WTC11 (cell line): ENCODE measurements at regions not wholly inside any gene's neighbourhood (a gene's known extent, or its start where the extent isn't known, plus 50 kb on each side); places are given as distances from the start of the nearest gene placed in this dataset.

Source experiments
- ATAC-seq: fragments of 200-7000 bp; cut with Tn5 transposase; 2 replicates; pipeline ENCODE4 v1.10.0; 2021; ENCODE audit warnings: mild to moderate bottlenecking, moderate library complexity
- CTCF ChIA-PET: fragments of 300-600 bp; sonication (Branson Sonifier 250); formaldehyde crosslinking; loops from one replicate; lab custom pipeline; 2021; ENCODE audit warnings: antibody characterized with exemption; lab: Charles Lee
- POLR2A ChIA-PET: fragments of 350-600 bp; sonication (Branson Sonifier 250); formaldehyde crosslinking; loops from one replicate; lab custom pipeline; 2021; ENCODE audit warnings: antibody characterized with exemption; lab: Charles Lee
- DNase-seq: peaks from one replicate; pipeline ENCODE4 v3.0.0; 2021; ENCODE audit warnings: low spot score
- H3K27ac Mint-ChIP-seq: 2 replicates; pipeline ENCODE4 v1.8.0; 2021; ENCODE audit warnings: mixed read lengths
- H3K27me3 Mint-ChIP-seq: 2 replicates; pipeline ENCODE4 v1.8.0; 2021; ENCODE audit warnings: low read depth, mild to moderate bottlenecking, moderate library complexity, mixed read lengths
- H3K36me3 Mint-ChIP-seq: 2 replicates; pipeline ENCODE4 v1.8.0; 2021; ENCODE audit warnings: mixed read lengths
- H3K4me1 Mint-ChIP-seq: 2 replicates; pipeline ENCODE4 v1.8.0; 2022; ENCODE audit warnings: mixed read lengths
- H3K4me3 Mint-ChIP-seq: 2 replicates; pipeline ENCODE4 v1.8.0; 2021; ENCODE audit warnings: mild to moderate bottlenecking, moderate library complexity, mixed read lengths
- H3K9me3 Mint-ChIP-seq: 2 replicates; pipeline ENCODE4 v1.8.0; 2021; ENCODE audit warnings: mixed read lengths
- ATF1 ChIP-seq: sonication (generic); formaldehyde crosslinking; IDR thresholded peaks from 2 replicates; pipeline ENCODE4 v1.8.1; 2023; ENCODE audit warnings: mild to moderate bottlenecking, moderate library complexity, missing genetic modification reagents
- CBFB ChIP-seq: sonication (generic); formaldehyde crosslinking; IDR thresholded peaks from 2 replicates; pipeline ENCODE4 v1.8.1; 2022; ENCODE audit warnings: mild to moderate bottlenecking, low read depth, missing genetic modification reagents
- CREM ChIP-seq: sonication (generic); formaldehyde crosslinking; IDR thresholded peaks from 2 replicates; pipeline ENCODE4 v1.8.1; 2022; ENCODE audit warnings: mild to moderate bottlenecking, missing genetic modification reagents, moderate library complexity
- GRHL2 ChIP-seq: fragments of 250-450 bp; sonication (Bioruptor Pico); IDR thresholded peaks from 2 replicates; pipeline ENCODE4 v1.8.0; 2022; ENCODE audit warnings: mild to moderate bottlenecking, moderate library complexity; ENCODE audit not compliant: insufficient replicate concordance, severe bottlenecking
- JAZF1 ChIP-seq: fragments of 250-450 bp; sonication (Bioruptor Pico); IDR thresholded peaks from 2 replicates; pipeline ENCODE4 v1.9.0; 2021; ENCODE audit warnings: moderate library complexity, mild to moderate bottlenecking, inconsistent platforms
- MXD4 ChIP-seq: fragments of 250-450 bp; sonication (Bioruptor Pico); IDR thresholded peaks from 2 replicates; pipeline ENCODE4 v1.8.0; 2021; ENCODE audit warnings: mild to moderate bottlenecking, moderate library complexity, borderline replicate concordance
- NFE2L1 ChIP-seq: sonication (generic); formaldehyde crosslinking; IDR thresholded peaks from 2 replicates; pipeline ENCODE4 v1.8.1; 2023; ENCODE audit warnings: missing genetic modification reagents
- NFYB ChIP-seq: sonication (generic); formaldehyde crosslinking; conservative IDR thresholded peaks from 2 replicates; pipeline ENCODE4 v1.8.0; 2022; ENCODE audit warnings: low read depth, missing genetic modification reagents
- NR2C2 ChIP-seq: sonication (generic); formaldehyde crosslinking; IDR thresholded peaks from 2 replicates; pipeline ENCODE4 v1.8.0; 2022; ENCODE audit warnings: mild to moderate bottlenecking, missing genetic modification reagents
- ZBTB21 ChIP-seq: sonication (generic); formaldehyde crosslinking; IDR thresholded peaks from 2 replicates; pipeline ENCODE4 v1.8.1; 2023; ENCODE audit warnings: mild to moderate bottlenecking, missing genetic modification reagents, borderline replicate concordance
- ZNF671 ChIP-seq: fragments of 250-450 bp; sonication (Bioruptor Pico); IDR thresholded peaks from 2 replicates; pipeline ENCODE4 v1.8.0; 2021; ENCODE audit warnings: mild to moderate bottlenecking
- TF ChIP-seq, protein P1 (sequence below): fragments of 250-450 bp; sonication (Bioruptor Pico); IDR thresholded peaks from 2 replicates; pipeline ENCODE4 v1.8.0; 2021; ENCODE audit warnings: mild to moderate bottlenecking
- TF ChIP-seq, protein P2 (sequence below): fragments of 250-450 bp; sonication (Bioruptor Pico); IDR thresholded peaks from 2 replicates; pipeline ENCODE4 v1.9.0; 2021; ENCODE audit warnings: moderate library complexity, mild to moderate bottlenecking, inconsistent platforms, borderline replicate concordance
- TF ChIP-seq, protein P3 (sequence below): sonication (generic); formaldehyde crosslinking; IDR thresholded peaks from 2 replicates; pipeline ENCODE4 v1.8.1; 2023; ENCODE audit warnings: mild to moderate bottlenecking, moderate library complexity, missing genetic modification reagents
- TF ChIP-seq, protein P4 (sequence below): fragments of 250-450 bp; sonication (Bioruptor Pico); IDR thresholded peaks from 2 replicates; pipeline ENCODE4 v2.1.2; 2022; ENCODE audit warnings: mild to moderate bottlenecking, moderate library complexity
- TF ChIP-seq, protein P5 (sequence below): sonication (generic); formaldehyde crosslinking; IDR thresholded peaks from 2 replicates; pipeline ENCODE4 v1.8.1; 2023; ENCODE audit warnings: mild to moderate bottlenecking, missing genetic modification reagents, moderate library complexity
- TF ChIP-seq, protein P6 (sequence below): sonication (generic); formaldehyde crosslinking; IDR thresholded peaks from 2 replicates; pipeline ENCODE4 v1.8.1; 2023; ENCODE audit warnings: mild to moderate bottlenecking, missing genetic modification reagents, borderline replicate concordance
- TF ChIP-seq, protein P7 (sequence below): fragments of 250-450 bp; sonication (Bioruptor Pico); IDR thresholded peaks from 2 replicates; pipeline ENCODE4 v1.9.0; 2021; ENCODE audit warnings: mild to moderate bottlenecking, borderline replicate concordance

DNA sequence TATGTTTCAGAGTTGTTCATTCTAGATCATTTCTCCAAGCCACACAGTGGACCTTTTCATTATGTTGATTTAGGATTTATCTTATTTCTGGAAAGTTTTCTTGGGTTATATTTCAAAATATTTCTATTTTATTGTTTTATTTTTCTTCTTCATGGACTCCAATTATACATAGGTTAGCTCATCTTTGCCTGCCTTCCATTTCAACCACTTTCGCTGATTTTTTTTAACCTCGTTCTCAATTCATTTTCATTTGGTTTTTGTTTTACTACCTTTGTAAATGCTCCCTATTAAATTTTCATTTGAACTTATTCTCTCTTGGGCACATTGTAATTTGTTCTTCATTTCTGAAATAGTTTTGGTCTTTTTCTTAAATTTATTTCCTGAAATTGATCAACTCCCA is 169.0 kb upstream of the PITX1 start:
- no peak overlapping the region for H3K27ac Mint-ChIP-seq
- H3K9me3 Mint-ChIP-seq, result peaks cover 24% of the 10 kb centered on the region
- DNase-seq, result no peak
- no peak overlapping the region for H3K4me3 Mint-ChIP-seq
- no peak for ATAC-seq
- H3K36me3 Mint-ChIP-seq, result peaks cover 13% of the 10 kb centered on the region
- CTCF ChIA-PET, result interaction anchor here (1.0 to 3.2 kb wide), 8 partner anchors 12 to 286 kb away, joined by 3 to 10 read pairs (median 3); no protein-coding TSS in a partner anchor
- POLR2A ChIA-PET, result no interaction called here
- TF ChIP-seq, protein P1, sequence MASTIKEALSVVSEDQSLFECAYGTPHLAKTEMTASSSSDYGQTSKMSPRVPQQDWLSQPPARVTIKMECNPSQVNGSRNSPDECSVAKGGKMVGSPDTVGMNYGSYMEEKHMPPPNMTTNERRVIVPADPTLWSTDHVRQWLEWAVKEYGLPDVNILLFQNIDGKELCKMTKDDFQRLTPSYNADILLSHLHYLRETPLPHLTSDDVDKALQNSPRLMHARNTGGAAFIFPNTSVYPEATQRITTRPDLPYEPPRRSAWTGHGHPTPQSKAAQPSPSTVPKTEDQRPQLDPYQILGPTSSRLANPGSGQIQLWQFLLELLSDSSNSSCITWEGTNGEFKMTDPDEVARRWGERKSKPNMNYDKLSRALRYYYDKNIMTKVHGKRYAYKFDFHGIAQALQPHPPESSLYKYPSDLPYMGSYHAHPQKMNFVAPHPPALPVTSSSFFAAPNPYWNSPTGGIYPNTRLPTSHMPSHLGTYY (CRISPR knock-in tag), result no peak
- TF ChIP-seq CBFB (CRISPR knock-in tag) (no peak), JAZF1 (CRISPR knock-in tag) (no peak), NFYB (no peak), CREM (no peak), GRHL2 (no peak), NR2C2 (CRISPR knock-in tag) (no peak), ZBTB21 (CRISPR knock-in tag) (no peak), NFE2L1 (CRISPR knock-in tag) (no peak), ATF1 (CRISPR knock-in tag) (no peak), MXD4 (CRISPR knock-in tag) (no peak), ZNF671 (no peak)
- TF ChIP-seq, protein P2, sequence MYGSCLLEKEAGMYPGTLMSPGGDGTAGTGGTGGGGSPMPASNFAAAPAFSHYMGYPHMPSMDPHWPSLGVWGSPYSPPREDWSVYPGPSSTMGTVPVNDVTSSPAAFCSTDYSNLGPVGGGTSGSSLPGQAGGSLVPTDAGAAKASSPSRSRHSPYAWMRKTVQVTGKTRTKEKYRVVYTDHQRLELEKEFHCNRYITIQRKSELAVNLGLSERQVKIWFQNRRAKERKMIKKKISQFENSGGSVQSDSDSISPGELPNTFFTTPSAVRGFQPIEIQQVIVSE (CRISPR knock-in tag), result no peak
- TF ChIP-seq, protein P3, sequence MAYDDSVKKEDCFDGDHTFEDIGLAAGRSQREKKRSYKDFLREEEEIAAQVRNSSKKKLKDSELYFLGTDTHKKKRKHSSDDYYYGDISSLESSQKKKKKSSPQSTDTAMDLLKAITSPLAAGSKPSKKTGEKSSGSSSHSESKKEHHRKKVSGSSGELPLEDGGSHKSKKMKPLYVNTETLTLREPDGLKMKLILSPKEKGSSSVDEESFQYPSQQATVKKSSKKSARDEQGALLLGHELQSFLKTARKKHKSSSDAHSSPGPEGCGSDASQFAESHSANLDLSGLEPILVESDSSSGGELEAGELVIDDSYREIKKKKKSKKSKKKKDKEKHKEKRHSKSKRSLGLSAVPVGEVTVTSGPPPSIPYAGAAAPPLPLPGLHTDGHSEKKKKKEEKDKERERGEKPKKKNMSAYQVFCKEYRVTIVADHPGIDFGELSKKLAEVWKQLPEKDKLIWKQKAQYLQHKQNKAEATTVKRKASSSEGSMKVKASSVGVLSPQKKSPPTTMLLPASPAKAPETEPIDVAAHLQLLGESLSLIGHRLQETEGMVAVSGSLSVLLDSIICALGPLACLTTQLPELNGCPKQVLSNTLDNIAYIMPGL (CRISPR knock-in tag), result no peak
- TF ChIP-seq, protein P4, sequence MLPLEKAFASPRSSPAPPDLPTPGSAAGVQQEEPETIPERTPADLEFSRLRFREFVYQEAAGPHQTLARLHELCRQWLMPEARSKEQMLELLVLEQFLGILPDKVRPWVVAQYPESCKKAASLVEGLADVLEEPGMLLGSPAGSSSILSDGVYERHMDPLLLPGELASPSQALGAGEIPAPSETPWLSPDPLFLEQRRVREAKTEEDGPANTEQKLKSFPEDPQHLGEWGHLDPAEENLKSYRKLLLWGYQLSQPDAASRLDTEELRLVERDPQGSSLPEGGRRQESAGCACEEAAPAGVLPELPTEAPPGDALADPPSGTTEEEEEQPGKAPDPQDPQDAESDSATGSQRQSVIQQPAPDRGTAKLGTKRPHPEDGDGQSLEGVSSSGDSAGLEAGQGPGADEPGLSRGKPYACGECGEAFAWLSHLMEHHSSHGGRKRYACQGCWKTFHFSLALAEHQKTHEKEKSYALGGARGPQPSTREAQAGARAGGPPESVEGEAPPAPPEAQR (CRISPR knock-in tag), result no peak
- TF ChIP-seq, protein P5, sequence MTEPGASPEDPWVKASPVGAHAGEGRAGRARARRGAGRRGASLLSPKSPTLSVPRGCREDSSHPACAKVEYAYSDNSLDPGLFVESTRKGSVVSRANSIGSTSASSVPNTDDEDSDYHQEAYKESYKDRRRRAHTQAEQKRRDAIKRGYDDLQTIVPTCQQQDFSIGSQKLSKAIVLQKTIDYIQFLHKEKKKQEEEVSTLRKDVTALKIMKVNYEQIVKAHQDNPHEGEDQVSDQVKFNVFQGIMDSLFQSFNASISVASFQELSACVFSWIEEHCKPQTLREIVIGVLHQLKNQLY (CRISPR knock-in tag), result no peak
- TF ChIP-seq, protein P6, sequence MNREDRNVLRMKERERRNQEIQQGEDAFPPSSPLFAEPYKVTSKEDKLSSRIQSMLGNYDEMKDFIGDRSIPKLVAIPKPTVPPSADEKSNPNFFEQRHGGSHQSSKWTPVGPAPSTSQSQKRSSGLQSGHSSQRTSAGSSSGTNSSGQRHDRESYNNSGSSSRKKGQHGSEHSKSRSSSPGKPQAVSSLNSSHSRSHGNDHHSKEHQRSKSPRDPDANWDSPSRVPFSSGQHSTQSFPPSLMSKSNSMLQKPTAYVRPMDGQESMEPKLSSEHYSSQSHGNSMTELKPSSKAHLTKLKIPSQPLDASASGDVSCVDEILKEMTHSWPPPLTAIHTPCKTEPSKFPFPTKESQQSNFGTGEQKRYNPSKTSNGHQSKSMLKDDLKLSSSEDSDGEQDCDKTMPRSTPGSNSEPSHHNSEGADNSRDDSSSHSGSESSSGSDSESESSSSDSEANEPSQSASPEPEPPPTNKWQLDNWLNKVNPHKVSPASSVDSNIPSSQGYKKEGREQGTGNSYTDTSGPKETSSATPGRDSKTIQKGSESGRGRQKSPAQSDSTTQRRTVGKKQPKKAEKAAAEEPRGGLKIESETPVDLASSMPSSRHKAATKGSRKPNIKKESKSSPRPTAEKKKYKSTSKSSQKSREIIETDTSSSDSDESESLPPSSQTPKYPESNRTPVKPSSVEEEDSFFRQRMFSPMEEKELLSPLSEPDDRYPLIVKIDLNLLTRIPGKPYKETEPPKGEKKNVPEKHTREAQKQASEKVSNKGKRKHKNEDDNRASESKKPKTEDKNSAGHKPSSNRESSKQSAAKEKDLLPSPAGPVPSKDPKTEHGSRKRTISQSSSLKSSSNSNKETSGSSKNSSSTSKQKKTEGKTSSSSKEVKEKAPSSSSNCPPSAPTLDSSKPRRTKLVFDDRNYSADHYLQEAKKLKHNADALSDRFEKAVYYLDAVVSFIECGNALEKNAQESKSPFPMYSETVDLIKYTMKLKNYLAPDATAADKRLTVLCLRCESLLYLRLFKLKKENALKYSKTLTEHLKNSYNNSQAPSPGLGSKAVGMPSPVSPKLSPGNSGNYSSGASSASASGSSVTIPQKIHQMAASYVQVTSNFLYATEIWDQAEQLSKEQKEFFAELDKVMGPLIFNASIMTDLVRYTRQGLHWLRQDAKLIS (CRISPR knock-in tag), result no peak
- TF ChIP-seq, protein P7, sequence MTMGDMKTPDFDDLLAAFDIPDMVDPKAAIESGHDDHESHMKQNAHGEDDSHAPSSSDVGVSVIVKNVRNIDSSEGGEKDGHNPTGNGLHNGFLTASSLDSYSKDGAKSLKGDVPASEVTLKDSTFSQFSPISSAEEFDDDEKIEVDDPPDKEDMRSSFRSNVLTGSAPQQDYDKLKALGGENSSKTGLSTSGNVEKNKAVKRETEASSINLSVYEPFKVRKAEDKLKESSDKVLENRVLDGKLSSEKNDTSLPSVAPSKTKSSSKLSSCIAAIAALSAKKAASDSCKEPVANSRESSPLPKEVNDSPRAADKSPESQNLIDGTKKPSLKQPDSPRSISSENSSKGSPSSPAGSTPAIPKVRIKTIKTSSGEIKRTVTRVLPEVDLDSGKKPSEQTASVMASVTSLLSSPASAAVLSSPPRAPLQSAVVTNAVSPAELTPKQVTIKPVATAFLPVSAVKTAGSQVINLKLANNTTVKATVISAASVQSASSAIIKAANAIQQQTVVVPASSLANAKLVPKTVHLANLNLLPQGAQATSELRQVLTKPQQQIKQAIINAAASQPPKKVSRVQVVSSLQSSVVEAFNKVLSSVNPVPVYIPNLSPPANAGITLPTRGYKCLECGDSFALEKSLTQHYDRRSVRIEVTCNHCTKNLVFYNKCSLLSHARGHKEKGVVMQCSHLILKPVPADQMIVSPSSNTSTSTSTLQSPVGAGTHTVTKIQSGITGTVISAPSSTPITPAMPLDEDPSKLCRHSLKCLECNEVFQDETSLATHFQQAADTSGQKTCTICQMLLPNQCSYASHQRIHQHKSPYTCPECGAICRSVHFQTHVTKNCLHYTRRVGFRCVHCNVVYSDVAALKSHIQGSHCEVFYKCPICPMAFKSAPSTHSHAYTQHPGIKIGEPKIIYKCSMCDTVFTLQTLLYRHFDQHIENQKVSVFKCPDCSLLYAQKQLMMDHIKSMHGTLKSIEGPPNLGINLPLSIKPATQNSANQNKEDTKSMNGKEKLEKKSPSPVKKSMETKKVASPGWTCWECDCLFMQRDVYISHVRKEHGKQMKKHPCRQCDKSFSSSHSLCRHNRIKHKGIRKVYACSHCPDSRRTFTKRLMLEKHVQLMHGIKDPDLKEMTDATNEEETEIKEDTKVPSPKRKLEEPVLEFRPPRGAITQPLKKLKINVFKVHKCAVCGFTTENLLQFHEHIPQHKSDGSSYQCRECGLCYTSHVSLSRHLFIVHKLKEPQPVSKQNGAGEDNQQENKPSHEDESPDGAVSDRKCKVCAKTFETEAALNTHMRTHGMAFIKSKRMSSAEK (CRISPR knock-in tag), result no peak
- TF ChIP-seq, all 79 proteins: peak for 0
- Mint-ChIP-seq H3K27me3 (0 out of 2 replicates have a peak, but pooled peaks cover 3% of the 10 kb centered on the region), H3K4me1 (peaks cover 9% of the 10 kb centered on the region)
